CD1c-positive myeloid dendritic cell (primary cell): ENCODE measurements at regions not wholly inside any gene's neighbourhood (a gene's known extent, or its start where the extent isn't known, plus 50 kb on each side); places are given as distances from the start of the nearest gene placed in this dataset.

Source experiments
- DNase-seq: peaks from one replicate; pipeline ENCODE4 v3.0.0-alpha.2; 2016; ENCODE audit errors: extremely low spot score

GRCh38 chr5:25823330-25823873 is 1178.6 kb upstream of the CDH10 start:
- no peak for DNase-seq
